Lower leg skin (tissue), 4 donors: ENCODE measurements at regions not wholly inside any gene's neighbourhood (a gene's known extent, or its start where the extent isn't known, plus 50 kb on each side); places are given as distances from the start of the nearest gene placed in this dataset.

Source experiments
- DNase-seq, 2 donors: peaks; one replicate each; pipeline ENCODE4 v3.0.0-alpha.2; 2019; ENCODE audit warnings: low spot score in 2 of 2
- H3K4me3 ChIP-seq: fragments of 200-600 bp; sonication (generic); 2 replicates; pipeline ENCODE4 v1.5.1; 2017; ENCODE audit warnings: mild to moderate bottlenecking, low read depth; ENCODE audit not compliant: poor library complexity, severe bottlenecking
- POLR2A ChIP-seq, 2 donors: fragments of 450-650 bp; IDR thresholded peaks; one replicate each; pipeline ENCODE4 v1.6.1; 2016 to 2017; ENCODE audit warnings: antibody characterized with exemption in 2 of 2, mild to moderate bottlenecking in 1 of 2, moderate library complexity in 1 of 2
- WGBS, 2 donors: methylation state at CpG; one replicate each; pipeline ENCODE4 v1.1.5; 2018; 5-methylcytosine and 5-hydroxymethylcytosine counted together
- intact Hi-C: fragments of 100-400 bp; cut with DNase I; formaldehyde crosslinking; loops from one replicate; pipeline ENCODE4 v1.15.0; 2023; ENCODE audit warnings: low total_unique reads
- TF ChIP-seq, protein P1 (sequence below), 3 donors: fragments of 450-650 bp; IDR thresholded peaks; one replicate each; pipeline ENCODE4 v1.5.1; 2016; ENCODE audit warnings: antibody characterized with exemption in 3 of 3, mild to moderate bottlenecking in 3 of 3, moderate library complexity in 2 of 3

DNA sequence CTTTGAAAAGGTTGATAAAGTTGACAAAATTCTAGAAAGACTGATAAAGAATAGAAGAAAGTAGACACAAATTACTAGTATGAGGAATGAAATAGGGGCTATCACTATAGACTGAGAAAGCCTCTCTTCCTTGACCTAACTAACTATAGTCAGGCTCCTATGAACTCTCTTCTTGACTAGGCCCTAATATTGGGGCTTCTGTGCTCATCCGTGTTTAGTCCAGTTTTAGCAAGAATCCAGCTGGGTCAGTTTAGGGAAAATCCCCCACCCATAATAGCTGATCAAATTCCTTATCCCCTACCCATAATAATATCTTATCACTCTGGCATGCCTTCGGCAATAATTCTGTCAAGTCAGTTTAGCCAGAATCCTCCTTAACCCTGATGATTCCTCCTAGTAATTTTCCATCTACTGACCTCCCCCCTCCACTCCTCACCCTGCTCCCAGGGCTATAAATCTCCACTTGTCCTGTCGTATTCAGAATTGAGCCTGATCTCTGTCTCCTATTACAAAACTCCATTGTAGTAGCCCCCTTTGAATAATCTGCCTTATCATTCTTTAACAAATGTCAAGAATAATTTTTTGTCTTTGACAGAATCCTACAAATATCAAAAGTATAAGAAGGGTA, 138.1 kb downstream of the TFAP2A start:
- 67 to 75% methylated on average over 3 of the region's 3 CpGs for WGBS, 2 donors

DNA sequence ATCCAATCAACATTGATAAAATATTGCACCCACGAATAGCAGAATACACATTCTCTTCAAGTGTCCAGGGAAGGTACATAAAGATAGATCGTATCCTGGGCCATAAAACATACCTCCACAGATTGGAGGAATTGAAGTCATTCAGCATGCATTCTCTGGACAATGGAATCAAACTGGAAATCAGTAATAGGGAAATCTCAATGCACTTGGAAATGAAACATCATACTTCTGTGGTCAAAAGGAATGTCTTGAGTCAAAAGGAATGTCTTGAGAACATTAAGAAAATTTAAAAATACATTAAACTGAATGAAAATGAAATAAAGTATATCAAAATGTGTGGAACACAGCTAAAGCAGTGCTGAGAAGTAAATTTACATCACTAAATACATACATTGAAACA, 138.8 kb downstream of the TFAP2A start:
- WGBS, 2 donors, result 72 to 80% methylated on average over 2 of the region's 2 CpGs
- intact Hi-C loops, result no loop called here
- H3K4me3 ChIP-seq, result no peak overlapping the region
- TF ChIP-seq, protein P1, sequence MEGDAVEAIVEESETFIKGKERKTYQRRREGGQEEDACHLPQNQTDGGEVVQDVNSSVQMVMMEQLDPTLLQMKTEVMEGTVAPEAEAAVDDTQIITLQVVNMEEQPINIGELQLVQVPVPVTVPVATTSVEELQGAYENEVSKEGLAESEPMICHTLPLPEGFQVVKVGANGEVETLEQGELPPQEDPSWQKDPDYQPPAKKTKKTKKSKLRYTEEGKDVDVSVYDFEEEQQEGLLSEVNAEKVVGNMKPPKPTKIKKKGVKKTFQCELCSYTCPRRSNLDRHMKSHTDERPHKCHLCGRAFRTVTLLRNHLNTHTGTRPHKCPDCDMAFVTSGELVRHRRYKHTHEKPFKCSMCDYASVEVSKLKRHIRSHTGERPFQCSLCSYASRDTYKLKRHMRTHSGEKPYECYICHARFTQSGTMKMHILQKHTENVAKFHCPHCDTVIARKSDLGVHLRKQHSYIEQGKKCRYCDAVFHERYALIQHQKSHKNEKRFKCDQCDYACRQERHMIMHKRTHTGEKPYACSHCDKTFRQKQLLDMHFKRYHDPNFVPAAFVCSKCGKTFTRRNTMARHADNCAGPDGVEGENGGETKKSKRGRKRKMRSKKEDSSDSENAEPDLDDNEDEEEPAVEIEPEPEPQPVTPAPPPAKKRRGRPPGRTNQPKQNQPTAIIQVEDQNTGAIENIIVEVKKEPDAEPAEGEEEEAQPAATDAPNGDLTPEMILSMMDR (IDR thresholded peaks at IDR 0.05), result no peak
- no peak for TF ChIP-seq POLR2A (IDR thresholded peaks at IDR 0.05)
- no peak for DNase-seq

More for the DNA sequence above, 138.1 kb downstream of the TFAP2A start:
- no peak overlapping the region for H3K4me3 ChIP-seq
- intact Hi-C loops, result no loop called here
- TF ChIP-seq POLR2A (IDR thresholded peaks at IDR 0.05), result no peak
- TF ChIP-seq, protein P1 (IDR thresholded peaks at IDR 0.05), result no peak
- no peak for DNase-seq

DNA sequence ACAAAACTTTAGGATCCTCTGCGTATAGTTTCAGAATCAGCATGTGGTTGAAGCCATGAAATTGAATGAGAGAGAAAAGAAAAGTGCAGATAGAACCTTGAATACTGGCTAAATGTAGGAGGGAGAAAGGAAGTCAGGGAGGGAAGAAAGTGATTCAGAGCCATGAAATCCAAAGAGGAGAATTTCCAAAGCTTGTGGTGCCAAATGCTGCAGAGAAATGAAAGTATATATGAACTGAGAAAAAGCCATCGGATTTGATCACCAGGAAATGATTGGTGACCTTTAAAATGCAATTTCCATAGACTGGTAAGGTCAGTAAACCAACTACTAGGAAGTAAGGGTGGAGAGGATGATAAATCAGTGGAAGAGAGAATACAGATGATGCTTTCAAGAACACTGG, 142.3 kb downstream of the TFAP2A start:
- intact Hi-C loops, result no loop called here

DNA sequence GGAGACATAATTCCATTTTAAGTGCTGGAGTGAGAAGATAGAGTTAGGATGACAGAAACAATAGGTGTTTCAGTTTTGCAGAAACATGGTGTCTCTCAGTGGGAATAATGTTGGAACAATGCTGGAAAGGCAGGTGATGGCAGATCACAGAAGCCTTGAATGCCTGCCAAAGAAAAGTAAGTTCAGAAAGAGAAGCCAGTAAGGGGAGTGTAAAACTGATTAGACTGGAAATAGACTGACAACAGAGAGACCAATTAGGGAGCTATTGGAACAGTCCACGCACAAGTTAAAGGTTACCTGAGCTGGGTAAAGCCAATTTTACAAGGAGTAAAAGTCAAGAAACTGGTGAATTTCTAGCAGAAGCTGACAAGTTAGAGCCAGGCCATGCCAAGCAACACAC, 142.9 kb downstream of the TFAP2A start:
- intact Hi-C loops, result no loop called here
- WGBS, 2 donors, result 32 to 41% methylated on average over 1 of the region's 1 CpG
- no peak overlapping the region for H3K4me3 ChIP-seq
- DNase-seq, result no peak
- TF ChIP-seq, protein P1 (IDR thresholded peaks at IDR 0.05), result no peak
- no peak for TF ChIP-seq POLR2A (IDR thresholded peaks at IDR 0.05)

More for the DNA sequence above, 142.3 kb downstream of the TFAP2A start:
- no peak for DNase-seq
- no peak overlapping the region for H3K4me3 ChIP-seq
- 69 to 75% methylated on average over 2 of the region's 2 CpGs for WGBS, 2 donors
- TF ChIP-seq POLR2A (IDR thresholded peaks at IDR 0.05), result no peak
- TF ChIP-seq, protein P1 (IDR thresholded peaks at IDR 0.05), result no peak

DNA sequence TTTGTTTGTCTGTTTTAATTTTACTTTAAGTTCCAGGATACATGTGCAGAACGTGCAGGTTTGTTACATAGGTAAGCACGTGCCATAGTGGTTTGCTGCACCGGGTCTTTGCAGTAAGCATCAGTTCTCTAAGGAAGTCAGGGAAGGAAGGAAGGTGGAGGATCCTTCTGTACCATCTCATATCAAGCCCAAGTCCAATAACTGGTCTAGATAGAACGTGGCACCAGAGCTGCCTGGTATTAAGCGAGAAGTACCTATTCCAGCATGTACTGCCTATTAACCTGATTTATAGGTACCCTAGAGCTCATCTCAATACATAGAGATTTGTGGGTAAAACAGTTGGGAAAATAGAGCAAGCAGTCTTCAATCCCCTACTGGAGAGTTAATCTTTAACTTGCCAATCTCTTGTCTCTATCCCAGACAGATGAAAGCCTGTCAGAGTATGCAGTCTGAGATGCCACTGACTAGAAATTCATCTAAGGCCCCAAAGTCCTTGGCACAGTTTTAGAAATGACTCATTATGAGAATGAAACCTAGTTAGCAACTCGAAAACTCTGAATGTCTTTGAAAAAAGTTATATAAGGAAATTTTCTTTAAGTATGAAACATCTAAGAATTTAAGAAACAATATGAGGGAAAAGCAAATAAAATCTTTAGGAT, 144.9 kb downstream of the TFAP2A start:
- intact Hi-C loops, result no loop called here
- TF ChIP-seq POLR2A (IDR thresholded peaks at IDR 0.05), result no peak
- whole genome bisulfite sequencing, 2 donors, result 55 to 61% methylated on average over 6 of the region's 6 CpGs
- no peak overlapping the region for H3K4me3 ChIP-seq
- no peak for DNase-seq

DNA sequence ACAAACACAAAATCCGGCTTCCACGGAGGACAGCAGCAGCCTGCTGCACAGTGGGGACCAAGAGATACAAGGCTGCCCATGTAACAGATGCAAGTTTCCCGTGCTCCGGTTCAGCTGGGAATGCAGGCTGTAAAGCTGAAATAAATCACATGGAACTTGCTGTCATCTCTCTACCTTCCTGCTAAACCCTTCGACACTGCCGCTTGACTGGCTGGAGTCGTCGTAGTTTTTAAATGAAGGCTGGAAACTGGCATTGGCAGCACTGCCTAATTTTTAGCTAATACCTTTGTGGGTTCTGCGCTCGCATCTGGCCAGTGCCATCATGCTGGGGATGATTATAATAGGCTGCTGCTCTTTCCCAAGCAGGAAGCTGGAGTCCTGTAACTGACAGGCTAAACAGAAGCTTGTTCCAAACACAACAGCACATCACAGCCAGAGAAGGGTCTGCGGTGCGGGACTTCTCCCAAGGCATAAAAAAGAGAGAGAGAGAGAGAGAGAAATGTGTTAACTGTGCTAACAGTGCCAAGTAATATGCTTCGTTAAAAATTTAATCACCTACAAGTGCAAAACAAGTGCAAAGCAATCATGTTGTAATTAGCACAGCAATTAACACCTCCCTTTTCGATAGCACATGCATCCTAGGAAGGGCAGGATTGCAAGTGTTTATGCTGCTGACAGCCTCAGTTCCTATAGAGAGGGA, 146.1 kb downstream of the TFAP2A start:
- WGBS, 2 donors, result 19 to 31% methylated on average over 14 of the region's 14 CpGs
- TF ChIP-seq, protein P1 (IDR thresholded peaks at IDR 0.05), result no peak
- no peak for TF ChIP-seq POLR2A (IDR thresholded peaks at IDR 0.05)
- intact Hi-C loops, result no loop called here
- no peak for DNase-seq
- H3K4me3 ChIP-seq, result no peak overlapping the region
